Liver (tissue), 8 donors: ENCODE measurements at regions not wholly inside any gene's neighbourhood (a gene's known extent, or its start where the extent isn't known, plus 50 kb on each side); places are given as distances from the start of the nearest gene placed in this dataset.

Source experiments
- DNase-seq: peaks from one replicate; pipeline ENCODE4 v3.0.0-alpha.2; 2017; ENCODE audit warnings: low spot score
- H3K27ac ChIP-seq, 2 donors: one replicate each; pipeline ENCODE4 v1.7.0; 2013; ENCODE audit warnings: inconsistent platforms in 2 of 2, low read length in 2 of 2, control low read depth in 1 of 2, low read depth in 1 of 2, mild to moderate bottlenecking in 1 of 2
- H3K27me3 ChIP-seq, 4 donors: one replicate each; pipeline versions ENCODE4 v1.6.1 to v1.7.0; 2013; ENCODE audit warnings: low read length in 3 of 4, inconsistent platforms in 1 of 4, mild to moderate bottlenecking in 1 of 4, moderate library complexity in 1 of 4; ENCODE audit not compliant: control insufficient read depth in 4 of 4, insufficient read depth in 4 of 4
- H3K36me3 ChIP-seq, 4 donors: one replicate each; pipeline versions ENCODE4 v1.6.1 to v1.7.0; 2013; ENCODE audit warnings: low read length in 3 of 4, mild to moderate bottlenecking in 3 of 4, low read depth in 1 of 4, moderate library complexity in 1 of 4; ENCODE audit not compliant: control insufficient read depth in 4 of 4, insufficient read depth in 3 of 4
- H3K4me1 ChIP-seq, 4 donors: one replicate each; pipeline versions ENCODE4 v1.6.1 to v1.7.0; 2013; ENCODE audit warnings: low read length in 3 of 4, mild to moderate bottlenecking in 3 of 4, moderate library complexity in 1 of 4; ENCODE audit not compliant: control insufficient read depth in 4 of 4, insufficient read depth in 4 of 4
- H3K4me3 ChIP-seq, 3 donors: one replicate each; pipeline versions ENCODE4 v1.6.1 to v1.7.0; 2013; ENCODE audit warnings: low read length in 3 of 3, control low read depth in 1 of 3, low read depth in 1 of 3, mild to moderate bottlenecking in 1 of 3
- H3K9ac ChIP-seq, 2 donors: one replicate each; pipeline ENCODE4 v1.7.0; 2013; ENCODE audit warnings: low read length in 2 of 2, mild to moderate bottlenecking in 2 of 2, moderate library complexity in 2 of 2, control low read depth in 1 of 2, low read depth in 1 of 2
- H3K9me3 ChIP-seq, 4 donors: one replicate each; pipeline versions ENCODE4 v1.6.1 to v1.7.0; 2013; ENCODE audit warnings: low read length in 3 of 4; ENCODE audit not compliant: control insufficient read depth in 4 of 4
- ATF3 ChIP-seq: IDR thresholded peaks from 2 replicates; pipeline ENCODE4 v1.6.1; 2016; ENCODE audit warnings: antibody characterized with exemption
- CTCF ChIP-seq: fragments of 150-350 bp; IDR thresholded peaks from 2 replicates; pipeline ENCODE4 v1.5.1; 2017; ENCODE audit warnings: improper control_type of control experiment, low read depth, low read length; ENCODE audit not compliant: missing input control
- EGR1 ChIP-seq, 2 donors: IDR thresholded peaks; 2 replicates each; pipeline ENCODE4 v1.6.1; 2016 to 2018; ENCODE audit warnings: antibody characterized with exemption in 2 of 2, low read depth in 2 of 2
- FOXA1 ChIP-seq: IDR thresholded peaks from 2 replicates; pipeline ENCODE4 v1.6.1; 2016; ENCODE audit warnings: antibody characterized with exemption
- FOXA2 ChIP-seq: IDR thresholded peaks from 2 replicates; pipeline ENCODE4 v1.6.1; 2016; ENCODE audit warnings: antibody characterized with exemption
- GABPA ChIP-seq, 2 donors: IDR thresholded peaks in 1 of 2; conservative IDR thresholded peaks in 1 of 2; 2 replicates each; pipeline ENCODE4 v1.6.1; 2016; ENCODE audit warnings: antibody characterized with exemption in 2 of 2, mild to moderate bottlenecking in 1 of 2, moderate library complexity in 1 of 2
- HNF4A ChIP-seq, 2 donors: conservative IDR thresholded peaks; 2 replicates each; pipeline ENCODE4 v1.6.1; 2016; ENCODE audit warnings: antibody characterized with exemption in 2 of 2, mild to moderate bottlenecking in 2 of 2
- HNF4G ChIP-seq: IDR thresholded peaks from 2 replicates; pipeline ENCODE4 v1.6.1; 2016; ENCODE audit warnings: antibody characterized with exemption
- JUND ChIP-seq, 2 donors: IDR thresholded peaks; 2 replicates each; pipeline ENCODE4 v1.6.1; 2016; ENCODE audit warnings: antibody characterized with exemption in 2 of 2
- MAX ChIP-seq: IDR thresholded peaks from 2 replicates; pipeline ENCODE4 v1.6.1; 2016; ENCODE audit warnings: antibody characterized with exemption
- NR2F2 ChIP-seq: IDR thresholded peaks from 2 replicates; pipeline ENCODE4 v1.6.1; 2016; ENCODE audit warnings: antibody characterized with exemption
- RAD21 ChIP-seq, 2 donors: IDR thresholded peaks; 2 replicates each; pipeline ENCODE4 v1.6.1; 2016; ENCODE audit warnings: antibody characterized with exemption in 2 of 2, mild to moderate bottlenecking in 2 of 2
- REST ChIP-seq: IDR thresholded peaks from 2 replicates; pipeline ENCODE4 v1.6.1; 2016; ENCODE audit warnings: antibody characterized with exemption, mild to moderate bottlenecking
- RXRA ChIP-seq, 2 donors: IDR thresholded peaks; 2 replicates each; pipeline ENCODE4 v1.6.1; 2017 to 2018; ENCODE audit warnings: antibody characterized with exemption in 2 of 2, mild to moderate bottlenecking in 1 of 2
- SP1 ChIP-seq: IDR thresholded peaks from 2 replicates; pipeline ENCODE4 v1.6.1; 2018; ENCODE audit warnings: antibody characterized with exemption, mild to moderate bottlenecking
- WGBS: extraction: QIAGEN DNeasy Blood & Tissue Kit; methylation state at CpG from one replicate; pipeline ENCODE4 v1.1.7; 2013; 5-methylcytosine and 5-hydroxymethylcytosine counted together
- donor health status: healthy.
- donor health status: healthy.
- donor health status: healthy.
- donor health status: healthy.
- donor health status: healthy.

GRCh38 chr9:4425319-4426045 lies 64.8 kb upstream of the SLC1A1 start:
- 86% methylated on average over 4 of the region's 4 CpGs for WGBS
- Histone ChIP-seq H3K27ac (no peak overlapping the region), H3K9me3 (no peaks in the 10 kb centered on the region), H3K4me3 (no peak overlapping the region), H3K27me3 (no peaks in the 10 kb centered on the region), H3K9ac (no peak overlapping the region), H3K4me1 (peaks cover 11 to 30% (median 12%) of the 10 kb centered on the region in 4 donors), H3K36me3 (no peaks in the 10 kb centered on the region)
- no peak for DNase-seq
- peak in 1 of 2 donors; percentile 13 for TF ChIP-seq HNF4A (conservative IDR thresholded peaks at IDR 0.05)
- no peak for TF ChIP-seq MAX

- peaks cover 5 to 28% (median 9%) of the 10 kb centered on the region in 4 donors for H3K4me1 ChIP-seq
- no peak for DNase-seq
- H3K4me3 ChIP-seq: no peak overlapping the region
- TF ChIP-seq HNF4A (conservative IDR thresholded peaks at IDR 0.05): no peak
- no peak for TF ChIP-seq HNF4G
- no peak for TF ChIP-seq JUND (IDR thresholded peaks at IDR 0.05)
- TF ChIP-seq GABPA (IDR thresholded peaks at IDR 0.05 in 1 of 2, conservative IDR thresholded peaks at IDR 0.05 in 1 of 2): no peak
- TF ChIP-seq SP1: no peak
- TF ChIP-seq RAD21 (IDR thresholded peaks at IDR 0.05): no peak
- TF ChIP-seq REST: no peak
- no peak for TF ChIP-seq CTCF
- TF ChIP-seq RXRA (IDR thresholded peaks at IDR 0.05): no peak
- no peak for TF ChIP-seq ATF3
- TF ChIP-seq FOXA2: no peak
- no peak for TF ChIP-seq EGR1 (IDR thresholded peaks at IDR 0.05; ENCODE audit: low read depth in 2 of 2)
- no peak for TF ChIP-seq MAX
- TF ChIP-seq NR2F2: no peak
- TF ChIP-seq FOXA1: no peak
- no peak overlapping the region for H3K9ac ChIP-seq
- H3K9me3 ChIP-seq: no peaks in the 10 kb centered on the region
- 65% methylated on average over 4 of the region's 4 CpGs for WGBS
- H3K27ac ChIP-seq: no peak overlapping the region
- H3K27me3 ChIP-seq: no peaks in the 10 kb centered on the region
- H3K36me3 ChIP-seq: no peaks in the 10 kb centered on the region
Measured at GRCh38 chr9:4424891-4425290, 65.4 kb upstream of the SLC1A1 start.
